ENCODE measurements at regions not wholly inside any gene's neighbourhood (a gene's known extent, or its start where the extent isn't known, plus 50 kb on each side); places are given as distances from the start of the nearest gene placed in this dataset.

DNA sequence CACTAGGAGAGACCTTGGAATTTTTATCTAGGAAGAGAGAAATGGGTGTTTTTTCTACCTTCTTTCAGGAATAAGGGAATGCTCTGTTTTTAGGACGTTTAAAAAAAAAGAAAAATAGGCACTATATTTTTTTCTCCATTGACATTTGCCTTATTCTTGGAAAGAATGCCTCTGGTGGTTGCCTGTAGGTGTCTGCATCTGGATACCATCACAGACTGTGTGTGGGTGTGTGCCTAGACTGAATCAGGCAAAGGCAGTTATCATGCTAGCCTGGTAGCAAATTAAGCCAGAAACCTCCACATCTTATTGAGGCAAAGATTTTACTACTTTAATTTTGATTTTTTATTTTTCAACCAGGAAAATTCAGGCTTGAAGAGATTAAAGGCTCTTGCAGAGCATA is 513.6 kb upstream of the KCNMB2 start:
- H3K27ac ChIP-seq = no peak overlapping the region
- TF ChIP-seq, protein P1, sequence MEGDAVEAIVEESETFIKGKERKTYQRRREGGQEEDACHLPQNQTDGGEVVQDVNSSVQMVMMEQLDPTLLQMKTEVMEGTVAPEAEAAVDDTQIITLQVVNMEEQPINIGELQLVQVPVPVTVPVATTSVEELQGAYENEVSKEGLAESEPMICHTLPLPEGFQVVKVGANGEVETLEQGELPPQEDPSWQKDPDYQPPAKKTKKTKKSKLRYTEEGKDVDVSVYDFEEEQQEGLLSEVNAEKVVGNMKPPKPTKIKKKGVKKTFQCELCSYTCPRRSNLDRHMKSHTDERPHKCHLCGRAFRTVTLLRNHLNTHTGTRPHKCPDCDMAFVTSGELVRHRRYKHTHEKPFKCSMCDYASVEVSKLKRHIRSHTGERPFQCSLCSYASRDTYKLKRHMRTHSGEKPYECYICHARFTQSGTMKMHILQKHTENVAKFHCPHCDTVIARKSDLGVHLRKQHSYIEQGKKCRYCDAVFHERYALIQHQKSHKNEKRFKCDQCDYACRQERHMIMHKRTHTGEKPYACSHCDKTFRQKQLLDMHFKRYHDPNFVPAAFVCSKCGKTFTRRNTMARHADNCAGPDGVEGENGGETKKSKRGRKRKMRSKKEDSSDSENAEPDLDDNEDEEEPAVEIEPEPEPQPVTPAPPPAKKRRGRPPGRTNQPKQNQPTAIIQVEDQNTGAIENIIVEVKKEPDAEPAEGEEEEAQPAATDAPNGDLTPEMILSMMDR (IDR thresholded peaks at IDR 0.05) = no peak
- no peaks in the 10 kb centered on the region for H3K4me1 ChIP-seq (ENCODE audit: control insufficient read depth in 1 of 2, insufficient read depth in 1 of 2, low read depth in 1 of 2, low read length in 1 of 2)
- H3K36me3 ChIP-seq = no peaks in the 10 kb centered on the region
- no peaks in the 10 kb centered on the region for H3K27me3 ChIP-seq
- no peaks in the 10 kb centered on the region for H3K9me3 ChIP-seq
- H3K4me3 ChIP-seq (ENCODE audit: low read depth in 1 of 2, low read length in 1 of 2) = no peak overlapping the region

GRCh38 chr3:178028933-178029332 is 507.3 kb upstream of the KCNMB2 start:
- no peaks in the 10 kb centered on the region for H3K4me1 ChIP-seq (ENCODE audit: control insufficient read depth in 1 of 2, insufficient read depth in 1 of 2, low read depth in 1 of 2, low read length in 1 of 2)
- no peak overlapping the region for H3K4me3 ChIP-seq (ENCODE audit: low read depth in 1 of 2, low read length in 1 of 2)
- TF ChIP-seq, protein P1 (IDR thresholded peaks at IDR 0.05) = no peak
- no peaks in the 10 kb centered on the region for H3K27me3 ChIP-seq
- H3K9me3 ChIP-seq = no peaks in the 10 kb centered on the region
- no peak overlapping the region for H3K27ac ChIP-seq
- H3K36me3 ChIP-seq = no peaks in the 10 kb centered on the region

GRCh38 chr3:178036451-178037144 is 499.6 kb upstream of the KCNMB2 start:
- Histone ChIP-seq H3K27me3 (no peaks in the 10 kb centered on the region), H3K9me3 (no peaks in the 10 kb centered on the region), H3K4me1 (ENCODE audit: control insufficient read depth in 1 of 2, insufficient read depth in 1 of 2, low read depth in 1 of 2, low read length in 1 of 2) (no peaks in the 10 kb centered on the region), H3K4me3 (ENCODE audit: low read depth in 1 of 2, low read length in 1 of 2) (no peak overlapping the region), H3K27ac (no peak overlapping the region), H3K36me3 (no peaks in the 10 kb centered on the region)
- TF ChIP-seq, protein P1 (IDR thresholded peaks at IDR 0.05) = no peak

GRCh38 chr3:178041931-178042330 is 494.3 kb upstream of the KCNMB2 start:
- no peaks in the 10 kb centered on the region for H3K9me3 ChIP-seq
- no peak overlapping the region for H3K4me3 ChIP-seq (ENCODE audit: low read depth in 1 of 2, low read length in 1 of 2)
- TF ChIP-seq, protein P1 (IDR thresholded peaks at IDR 0.05) = no peak
- no peaks in the 10 kb centered on the region for H3K4me1 ChIP-seq (ENCODE audit: control insufficient read depth in 1 of 2, insufficient read depth in 1 of 2, low read depth in 1 of 2, low read length in 1 of 2)
- no peaks in the 10 kb centered on the region for H3K36me3 ChIP-seq
- no peak overlapping the region for H3K27ac ChIP-seq
- no peaks in the 10 kb centered on the region for H3K27me3 ChIP-seq

GRCh38 chr3:178042376-178042775 is 493.9 kb upstream of the KCNMB2 start:
- TF ChIP-seq, protein P1 (IDR thresholded peaks at IDR 0.05) = no peak
- no peaks in the 10 kb centered on the region for H3K9me3 ChIP-seq
- no peaks in the 10 kb centered on the region for H3K36me3 ChIP-seq
- no peak overlapping the region for H3K27ac ChIP-seq
- no peak overlapping the region for H3K4me3 ChIP-seq (ENCODE audit: low read depth in 1 of 2, low read length in 1 of 2)
- no peaks in the 10 kb centered on the region for H3K4me1 ChIP-seq (ENCODE audit: control insufficient read depth in 1 of 2, insufficient read depth in 1 of 2, low read depth in 1 of 2, low read length in 1 of 2)
- no peaks in the 10 kb centered on the region for H3K27me3 ChIP-seq
